Aorta (tissue), 5 donors: ENCODE measurements at regions not wholly inside any gene's neighbourhood (a gene's known extent, or its start where the extent isn't known, plus 50 kb on each side); places are given as distances from the start of the nearest gene placed in this dataset.
"Not testable (repeated sequence)": the region's sequence is repeated elsewhere in the genome, so short reads cannot be mapped to it uniquely, and the experiment has no call there.

Experiments used
- ATAC-seq: fragments of 200-7000 bp; cut with Tn5 transposase; one replicate; pipeline ENCODE4 v1.9.1; 2022; ENCODE audit warnings: moderate library complexity; ENCODE audit not compliant: low FRiP score
- DNase-seq, 2 donors: peaks; one replicate each; pipeline ENCODE4 v3.0.0-alpha.2; 2020
- H3K27ac ChIP-seq, 2 donors: one replicate each; pipeline ENCODE4 v1.5.1; 2013; ENCODE audit warnings: low read length in 2 of 2, mild to moderate bottlenecking in 2 of 2, moderate library complexity in 2 of 2, control low read depth in 1 of 2, inconsistent platforms in 1 of 2, low read depth in 1 of 2
- H3K27me3 ChIP-seq, 2 donors: one replicate each; pipeline ENCODE4 v1.6.1; 2013; ENCODE audit warnings: control low read depth in 1 of 2, low read length in 1 of 2, mild to moderate bottlenecking in 1 of 2, moderate library complexity in 1 of 2; ENCODE audit not compliant: insufficient read depth in 2 of 2, control insufficient read depth in 1 of 2
- H3K36me3 ChIP-seq, 2 donors: one replicate each; pipeline ENCODE4 v1.6.1; 2013; ENCODE audit warnings: control low read depth in 1 of 2, low read length in 1 of 2, mild to moderate bottlenecking in 1 of 2; ENCODE audit not compliant: insufficient read depth in 2 of 2, control insufficient read depth in 1 of 2
- H3K4me1 ChIP-seq, 2 donors: one replicate each; pipeline ENCODE4 v1.6.1; 2013; ENCODE audit warnings: low read length in 2 of 2, control low read depth in 1 of 2, mild to moderate bottlenecking in 1 of 2, moderate library complexity in 1 of 2; ENCODE audit not compliant: insufficient read depth in 2 of 2, control insufficient read depth in 1 of 2
- H3K4me3 ChIP-seq, 2 donors: one replicate each; pipeline ENCODE4 v1.5.1; 2013; ENCODE audit warnings: low read length in 2 of 2, control low read depth in 1 of 2, mild to moderate bottlenecking in 1 of 2
- H3K9me3 ChIP-seq: one replicate; pipeline ENCODE4 v1.6.1; 2013; ENCODE audit warnings: mild to moderate bottlenecking, low read length; ENCODE audit not compliant: control insufficient read depth
- WGBS, 2 donors: extraction: QIAGEN DNeasy Blood & Tissue Kit; methylation state at CpG; one replicate each; pipeline ENCODE4 v1.1.7; 2013; 5-methylcytosine and 5-hydroxymethylcytosine counted together
- intact Hi-C, 2 donors: fragments of 100-400 bp; cut with DNase I; formaldehyde crosslinking; loops; one replicate each; pipeline versions ENCODE4 v1.14.2 to v1.15.0; 2022
- donor health status: healthy with polysubstance abuse.
- donor health status: Bipolar disorder and iron deficiency.
- donor health status: DM: no; HTN: no; CAD: no.
- donor health status: DM: no; HTN: no; CAD: no.
- donor health status: DM: yes; HTN: yes; CAD: no.

DNA sequence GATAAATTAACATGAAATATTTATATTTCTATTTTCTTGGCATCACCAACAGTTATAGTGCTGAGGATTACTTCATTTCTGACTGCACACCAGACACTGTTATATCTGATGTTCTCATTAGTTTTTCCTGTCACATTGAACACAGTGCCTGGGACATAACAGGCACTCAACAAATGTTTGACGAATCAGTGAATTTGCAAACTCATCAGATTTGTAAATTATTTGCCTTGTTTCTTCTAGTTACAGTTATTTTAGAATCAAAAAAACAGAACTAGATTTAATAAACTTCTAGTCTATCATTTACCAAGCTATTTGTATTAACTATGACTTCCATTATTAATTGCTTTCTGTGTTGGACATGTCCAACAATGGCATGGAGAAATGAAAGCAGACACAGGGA lies 483.3 kb downstream of the KLHL13 start:
- 33 to 70% methylated on average over 1 of the region's 1 CpG for WGBS, 2 donors
- Histone ChIP-seq H3K4me3 (no peak overlapping the region), H3K27ac (no peak overlapping the region), H3K36me3 (no peaks in the 10 kb centered on the region), H3K9me3 (no peaks in the 10 kb centered on the region), H3K4me1 (no peaks in the 10 kb centered on the region), H3K27me3 (no peaks in the 10 kb centered on the region)
- no peak for ATAC-seq
- no peak for DNase-seq
- intact Hi-C loops: no loop called here

DNA sequence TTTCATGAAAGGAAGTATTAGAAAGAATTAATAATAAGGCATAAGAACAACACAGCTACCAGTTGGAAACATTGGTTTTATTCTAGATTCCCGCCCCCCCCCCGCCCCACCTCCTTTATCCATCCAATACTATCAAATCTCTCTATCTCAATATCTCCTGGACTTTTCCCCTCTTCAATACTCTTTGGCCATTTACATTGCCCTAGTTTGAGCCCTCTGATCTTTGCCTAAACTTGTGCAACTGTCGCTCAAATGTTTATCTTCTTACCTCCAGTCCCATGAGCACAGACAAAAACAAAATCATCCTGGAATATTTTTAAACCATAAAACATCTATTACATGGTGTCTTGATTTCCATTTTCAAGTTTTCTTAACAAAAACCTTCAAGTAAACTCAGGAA lies 488.2 kb downstream of the KLHL13 start:
- Histone ChIP-seq H3K9me3 (no peaks in the 10 kb centered on the region), H3K4me3 (no peak overlapping the region), H3K27me3 (no peaks in the 10 kb centered on the region), H3K4me1 (no peaks in the 10 kb centered on the region), H3K36me3 (no peaks in the 10 kb centered on the region), H3K27ac (no peak overlapping the region)
- WGBS, 2 donors: 57 to 72% methylated on average over 3 of the region's 3 CpGs
- ATAC-seq (no peak), DNase-seq (no peak)
- intact Hi-C loops: no loop called here

DNA sequence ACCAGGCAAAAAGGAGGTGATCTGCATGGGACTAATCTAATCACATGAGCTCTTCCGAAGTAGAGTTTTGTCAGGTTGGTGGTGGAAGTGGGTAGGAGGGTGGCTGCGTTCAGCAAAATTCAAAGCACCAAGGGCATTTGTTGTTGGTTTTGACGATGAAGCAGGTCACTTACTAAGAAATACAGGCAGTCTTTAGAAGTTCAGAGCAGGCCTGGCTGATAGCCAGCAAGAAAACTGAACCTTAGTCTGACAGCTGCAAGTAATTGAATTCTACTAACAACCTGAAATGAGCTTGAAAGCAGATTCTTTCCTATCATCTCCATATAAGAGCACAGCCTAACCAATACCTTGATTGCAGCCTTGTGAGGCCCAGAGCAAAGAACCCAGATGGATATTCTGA lies 505.8 kb downstream of the KLHL13 start:
- no peak for ATAC-seq
- H3K4me3 ChIP-seq: no peak overlapping the region
- 63 to 84% methylated on average over 3 of the region's 3 CpGs for WGBS, 2 donors

DNA sequence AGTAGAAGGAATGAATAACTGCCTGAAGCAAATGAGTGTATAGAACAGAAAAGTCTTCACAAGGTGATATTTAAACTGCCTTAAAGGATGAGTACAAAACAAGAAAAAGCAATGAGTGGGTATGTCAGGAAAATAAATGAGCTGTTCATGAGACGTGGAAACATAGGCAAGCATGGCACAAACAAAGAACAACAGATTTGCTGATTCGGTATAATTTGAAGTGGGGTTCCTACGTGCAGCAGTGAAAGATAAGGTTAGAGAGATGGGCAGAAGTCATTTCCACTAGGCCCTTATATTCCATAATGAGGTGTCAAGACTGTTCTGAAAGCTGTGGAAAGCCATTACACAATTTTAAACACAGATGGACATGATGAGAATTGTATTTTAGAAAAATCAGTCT lies 506.6 kb downstream of the KLHL13 start:
- intact Hi-C loops: no loop called here
- Histone ChIP-seq H3K4me1 (no peaks in the 10 kb centered on the region), H3K27me3 (no peaks in the 10 kb centered on the region), H3K36me3 (no peaks in the 10 kb centered on the region), H3K27ac (no peak overlapping the region), H3K9me3 (no peaks in the 10 kb centered on the region), H3K4me3 (no peak overlapping the region)
- no peak for DNase-seq
- WGBS, 2 donors: 63 to 85% methylated on average over 3 of the region's 3 CpGs
- ATAC-seq: no peak

More for the DNA sequence above, 505.8 kb downstream of the KLHL13 start:
- DNase-seq: no peak
- Histone ChIP-seq H3K27ac (no peak overlapping the region), H3K27me3 (no peaks in the 10 kb centered on the region), H3K36me3 (no peaks in the 10 kb centered on the region), H3K4me1 (no peaks in the 10 kb centered on the region), H3K9me3 (no peaks in the 10 kb centered on the region)
- intact Hi-C loops: no loop called here

DNA sequence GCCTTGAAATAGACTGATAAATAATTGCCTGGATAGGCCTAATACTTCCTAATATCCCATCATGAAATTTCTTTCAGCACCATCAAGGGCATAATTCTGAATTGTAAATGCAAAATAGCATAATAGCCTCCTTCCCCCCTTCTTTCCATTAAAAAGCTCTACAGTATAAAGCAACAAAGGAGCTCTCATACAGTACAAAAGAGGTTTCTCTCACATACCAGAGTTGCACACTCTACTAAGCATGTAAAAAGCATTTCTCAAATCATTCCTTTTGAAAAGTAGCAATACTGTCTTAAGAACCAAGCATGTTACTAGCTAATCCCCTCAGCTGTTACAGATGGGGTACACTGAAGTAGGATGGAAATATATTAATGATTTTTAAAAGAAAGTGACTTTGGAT lies 509.0 kb downstream of the KLHL13 start:
- H3K36me3 ChIP-seq: no peaks in the 10 kb centered on the region
- no peaks in the 10 kb centered on the region for H3K4me1 ChIP-seq
- no peak overlapping the region for H3K27ac ChIP-seq
- no peak overlapping the region for H3K4me3 ChIP-seq
- DNase-seq (no peak), ATAC-seq (no peak)
- H3K27me3 ChIP-seq: no peaks in the 10 kb centered on the region
- intact Hi-C loops: no loop called here
- no peaks in the 10 kb centered on the region for H3K9me3 ChIP-seq

DNA sequence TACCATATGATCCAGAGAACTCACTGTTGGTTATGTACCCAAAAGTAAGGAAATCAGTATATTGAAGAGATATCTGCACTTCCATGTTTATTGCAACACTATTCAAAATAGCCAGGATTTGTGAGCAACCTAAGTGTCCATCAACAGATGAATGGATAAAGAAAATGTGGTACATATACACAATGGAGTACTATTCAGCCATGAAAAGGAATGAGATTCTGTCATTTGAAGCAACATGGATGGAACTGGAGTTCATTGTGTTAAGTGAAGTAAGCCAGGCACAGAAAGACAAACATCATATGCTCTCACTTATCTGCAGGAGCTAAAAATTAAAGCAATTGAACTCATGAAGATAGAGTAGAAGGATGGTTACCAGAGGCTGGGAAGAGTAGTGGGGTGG lies 510.5 kb downstream of the KLHL13 start:
- H3K4me1 ChIP-seq, H3K27me3 ChIP-seq, H3K27ac ChIP-seq, ATAC-seq, H3K4me3 ChIP-seq, H3K9me3 ChIP-seq, H3K36me3 ChIP-seq, intact Hi-C loops, DNase-seq: not testable (repeated sequence)

DNA sequence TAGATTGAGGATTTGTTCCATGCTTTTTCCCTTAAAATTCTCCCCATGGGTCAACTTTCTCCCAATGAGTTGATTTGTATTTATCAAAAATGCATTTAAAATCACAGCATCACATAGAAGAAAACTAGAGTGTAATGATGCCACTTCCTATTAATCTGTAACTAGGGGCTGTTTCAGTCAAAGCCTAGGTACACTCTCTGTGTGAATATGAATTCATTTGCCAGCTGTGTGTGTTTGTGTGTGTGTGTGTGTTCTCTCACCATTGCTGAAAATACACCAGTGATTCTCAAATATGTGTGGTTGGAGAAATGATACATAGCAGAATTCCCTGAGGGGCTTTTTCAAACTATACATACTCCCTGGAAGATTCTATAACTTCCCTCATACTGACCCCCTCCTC lies 546.5 kb downstream of the KLHL13 start:
- Histone ChIP-seq H3K36me3 (no peaks in the 10 kb centered on the region), H3K9me3 (no peaks in the 10 kb centered on the region), H3K4me1 (no peaks in the 10 kb centered on the region), H3K27me3 (no peaks in the 10 kb centered on the region), H3K4me3 (no peak overlapping the region), H3K27ac (no peak overlapping the region)
- DNase-seq: no peak
- ATAC-seq: no peak
- intact Hi-C loops: no loop called here

DNA sequence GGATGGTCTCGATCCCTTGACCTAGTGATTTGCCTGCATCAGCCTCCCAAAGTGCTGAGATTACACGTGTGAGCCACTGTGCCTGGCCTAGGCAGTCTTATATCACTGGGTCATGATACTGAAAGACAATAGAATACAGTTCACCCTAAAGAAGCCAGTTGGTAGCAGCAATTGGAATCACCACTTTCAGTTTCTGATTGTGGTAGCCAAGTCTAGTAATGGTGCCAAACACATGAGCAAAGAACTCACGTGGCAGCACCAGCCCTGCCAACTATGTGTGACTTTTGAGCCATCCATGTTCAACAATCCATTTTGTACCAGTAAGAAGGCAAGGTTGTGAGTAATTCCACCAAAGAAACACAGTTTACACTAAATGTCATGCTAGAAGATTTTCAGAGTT lies 548.4 kb downstream of the KLHL13 start:
- intact Hi-C loops: no loop called here
- WGBS, 2 donors: 50 to 69% methylated on average over 3 of the region's 3 CpGs
- H3K27me3 ChIP-seq: no peaks in the 10 kb centered on the region
- H3K36me3 ChIP-seq: no peaks in the 10 kb centered on the region
- no peak overlapping the region for H3K4me3 ChIP-seq
- DNase-seq (no peak), ATAC-seq (no peak)
- H3K27ac ChIP-seq: no peak overlapping the region
- H3K9me3 ChIP-seq: no peaks in the 10 kb centered on the region
- H3K4me1 ChIP-seq: no peaks in the 10 kb centered on the region

DNA sequence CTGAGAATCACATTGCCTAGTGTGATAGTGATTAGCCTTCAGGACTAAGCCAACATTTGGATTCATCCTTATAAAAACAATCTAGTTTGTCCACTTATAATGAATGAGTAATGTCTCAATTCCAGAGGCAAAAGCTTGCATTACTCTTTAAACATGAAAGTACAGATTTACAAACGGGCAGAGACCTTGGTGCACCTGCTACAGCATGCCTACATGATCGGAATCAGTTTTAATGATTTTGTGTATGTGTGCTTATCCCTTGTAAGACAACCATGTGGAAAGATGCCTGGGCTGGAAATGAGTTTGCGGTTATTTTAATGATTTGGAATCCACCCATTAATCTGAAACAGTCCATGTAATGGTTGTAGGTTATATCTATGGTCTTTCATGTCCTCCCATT lies 572.7 kb downstream of the KLHL13 start:
- Histone ChIP-seq H3K4me3 (no peak overlapping the region), H3K27ac (no peak overlapping the region), H3K36me3 (no peaks in the 10 kb centered on the region), H3K9me3 (no peaks in the 10 kb centered on the region), H3K4me1 (no peaks in the 10 kb centered on the region), H3K27me3 (no peaks in the 10 kb centered on the region)
- ATAC-seq (no peak), DNase-seq (no peak)
- WGBS, 2 donors: 53 to 72% methylated on average over 3 of the region's 3 CpGs
- intact Hi-C loops: no loop called here

DNA sequence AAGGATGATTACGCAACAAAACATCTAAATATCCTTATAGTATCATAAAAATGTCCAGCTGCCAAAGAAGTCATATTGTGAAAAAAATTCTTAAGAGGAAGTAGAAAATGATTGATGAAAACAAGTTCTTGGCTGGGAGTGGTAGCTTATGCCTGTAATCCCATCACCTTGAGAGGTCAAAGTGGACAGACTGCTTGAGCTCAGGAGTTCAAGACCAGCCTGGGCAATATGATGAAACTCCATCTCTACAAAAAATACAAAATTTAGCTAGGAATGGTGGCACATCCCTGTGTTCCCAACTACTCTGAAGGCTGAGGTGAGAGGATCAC lies 577.6 kb downstream of the KLHL13 start:
- no peak for ATAC-seq
- no peak overlapping the region for H3K27ac ChIP-seq
- H3K4me1 ChIP-seq: no peaks in the 10 kb centered on the region
- H3K4me3 ChIP-seq: no peak overlapping the region
- no peaks in the 10 kb centered on the region for H3K9me3 ChIP-seq
- intact Hi-C loops: no loop called here
- H3K36me3 ChIP-seq: no peaks in the 10 kb centered on the region
- WGBS, 2 donors: 54 to 81% methylated on average over 1 of the region's 1 CpG
- no peaks in the 10 kb centered on the region for H3K27me3 ChIP-seq
- DNase-seq: no peak
